ENCODE measurements at regions not wholly inside any gene's neighbourhood (a gene's known extent, or its start where the extent isn't known, plus 50 kb on each side); places are given as distances from the start of the nearest gene placed in this dataset.

- no peak overlapping the region for H3T11ph ChIP-seq (ENCODE audit: low read length)
- H3K23me2 ChIP-seq (ENCODE audit: insufficient read length, low read depth, low read length, poor library complexity, severe bottlenecking): no peaks in the 10 kb centered on the region
- H2BK15ac ChIP-seq (ENCODE audit: low read depth, low read length): no peak overlapping the region
- H3K56ac ChIP-seq (ENCODE audit: insufficient read length, low read depth, low read length): no peak overlapping the region
- no peaks in the 10 kb centered on the region for H3K36me3 Mint-ChIP-seq (ENCODE audit: insufficient read depth in 1 of 3, low read depth in 3 of 3)
- no peaks in the 10 kb centered on the region for H3K79me1 ChIP-seq (ENCODE audit: insufficient read depth, low read depth, low read length, poor library complexity, severe bottlenecking)
- DNase-seq: no peak
- no peak overlapping the region for H3K4me3 Mint-ChIP-seq
- H3K18ac ChIP-seq (ENCODE audit: insufficient read length, low read depth, low read length): no peak overlapping the region
- H4K5ac ChIP-seq (ENCODE audit: insufficient read length, low read depth, low read length): no peak overlapping the region
- no peak overlapping the region for H3K14ac ChIP-seq (ENCODE audit: insufficient read depth, low read length)
- H3K23ac ChIP-seq (ENCODE audit: insufficient read length, low read depth, low read length): no peak overlapping the region
- H2BK20ac ChIP-seq (ENCODE audit: low read depth, low read length, poor library complexity, severe bottlenecking): no peak overlapping the region
- H2AFZ ChIP-seq (ENCODE audit: low read length): no peak overlapping the region
- no peak overlapping the region for H3K9ac ChIP-seq (ENCODE audit: extremely low read depth, insufficient read length, low read length)
- H4K20me1 ChIP-seq (ENCODE audit: control insufficient read depth, insufficient read depth, insufficient read length): no peaks in the 10 kb centered on the region
- no peaks in the 10 kb centered on the region for H3K9me3 ChIP-seq (ENCODE audit: control insufficient read depth, low read depth, low read length)
- H2BK12ac ChIP-seq (ENCODE audit: insufficient read length, low read depth, low read length): no peak overlapping the region
- no peaks in the 10 kb centered on the region for H3K79me2 ChIP-seq (ENCODE audit: insufficient read depth, low read length)
- H3K27ac ChIP-seq (ENCODE audit: insufficient read length, low read depth, low read length): no peak overlapping the region
- H2BK5ac ChIP-seq (ENCODE audit: insufficient read length, low read length): no peak overlapping the region
- no peak overlapping the region for H2AK5ac ChIP-seq (ENCODE audit: insufficient read length, low read length)
- H3K4me2 ChIP-seq (ENCODE audit: insufficient read depth, insufficient read length, low read length): no peak overlapping the region
- no peak for TF ChIP-seq CTCF (conservative IDR thresholded peaks at IDR 0.05)
- H3K4ac ChIP-seq (ENCODE audit: low read depth, low read length): no peak overlapping the region
- H3K9me3 Mint-ChIP-seq: no peaks in the 10 kb centered on the region; a peak in 1 of 5 replicates
- no peak overlapping the region for H4K91ac ChIP-seq (ENCODE audit: insufficient read length, low read depth, low read length)
- no peak overlapping the region for H3K27ac Mint-ChIP-seq
- WGBS (ENCODE audit: extremely low coverage, insufficient read length, low lambda C conversion rate): no CpG with 5 or more reads among the region's 1 CpG
- H3K27me3 ChIP-seq (ENCODE audit: insufficient read depth, low read length): no peaks in the 10 kb centered on the region
- H3K4me1 Mint-ChIP-seq: no peaks in the 10 kb centered on the region
- no peaks in the 10 kb centered on the region for H3K4me1 ChIP-seq (ENCODE audit: insufficient read depth, low read length)
- H2BK120ac ChIP-seq (ENCODE audit: low read depth, low read length, poor library complexity, severe bottlenecking): no peak overlapping the region
- H4K8ac ChIP-seq (replicated peaks; ENCODE audit: insufficient read length, low read depth, low read length): no peak overlapping the region
- no peaks in the 10 kb centered on the region for H3K27me3 Mint-ChIP-seq (ENCODE audit: low read depth)
Measured at GRCh38 chr4:58981828-58982227, 1871.6 kb upstream of the IGFBP7 start.

Measured in H9 (cell line).